Body of pancreas (tissue), 4 donors: ENCODE measurements at regions not wholly inside any gene's neighbourhood (a gene's known extent, or its start where the extent isn't known, plus 50 kb on each side); places are given as distances from the start of the nearest gene placed in this dataset.

Experiments used
- CTCF ChIP-seq, 7 experiments: fragments of 450-650 bp in 4 of 7; fragments of 200-600 bp in 3 of 7; sonication (generic) in 3 of 7; IDR thresholded peaks; one replicate each; pipeline ENCODE4 v1.5.1; 2016 to 2019; ENCODE audit warnings: antibody characterized with exemption in 7 of 7
- POLR2A ChIP-seq, 3 donors: fragments of 450-650 bp; IDR thresholded peaks; one replicate each; pipeline ENCODE4 v1.6.1; 2016; ENCODE audit warnings: antibody characterized with exemption in 3 of 3, mild to moderate bottlenecking in 2 of 3

DNA sequence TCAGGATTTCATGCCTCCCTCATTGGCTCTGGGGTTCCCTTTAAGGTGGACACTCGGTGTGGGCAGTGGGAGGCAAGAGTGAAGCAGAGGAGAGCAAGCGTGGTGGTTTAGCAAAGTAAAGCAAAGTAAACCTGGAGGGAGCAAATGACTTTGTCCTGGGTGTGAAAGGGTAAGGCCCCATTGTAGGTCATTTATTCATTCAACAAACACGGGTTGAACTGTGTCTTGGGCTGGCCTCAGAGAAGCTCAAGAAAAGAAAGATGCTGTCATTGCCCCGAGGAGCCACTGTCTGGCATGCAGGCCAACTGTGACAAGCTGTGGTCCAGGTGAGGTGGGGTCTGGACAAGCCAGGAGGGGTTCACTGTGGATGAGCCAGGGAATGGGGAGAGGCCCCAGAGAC, 68.9 kb upstream of the DLK1 start:
- TF ChIP-seq CTCF (IDR thresholded peaks at IDR 0.05) (no peak), POLR2A (IDR thresholded peaks at IDR 0.05) (no peak)
